BJ (cell line): ENCODE measurements at regions not wholly inside any gene's neighbourhood (a gene's known extent, or its start where the extent isn't known, plus 50 kb on each side); places are given as distances from the start of the nearest gene placed in this dataset.

Source experiments
- CTCF ChIA-PET: fragments of 350-600 bp; formaldehyde crosslinking; extraction: SDS; loops from one replicate; lab custom pipeline; 2021; ENCODE audit warnings: antibody characterized with exemption, inconsistent platforms; lab: Yijun Ruan, JAX
- POLR2A ChIA-PET: fragments of 300-600 bp; sonication (Branson Sonifier 250); formaldehyde crosslinking; extraction: SDS; loops from one replicate; lab custom pipeline; 2021; ENCODE audit warnings: antibody characterized with exemption; lab: Charles Lee
- DNase-seq: peaks from one replicate; pipeline ENCODE4 v3.0.0-alpha.2; 2011; ENCODE audit warnings: low read depth
- H3K27me3 ChIP-seq: 2 replicates; pipeline ENCODE4 v1.6.0; 2011; ENCODE audit warnings: low read length; ENCODE audit not compliant: control insufficient read depth, insufficient read depth
- H3K36me3 ChIP-seq: 2 replicates; pipeline ENCODE4 v1.5.1; 2011; ENCODE audit warnings: low read length; ENCODE audit not compliant: control insufficient read depth, insufficient read depth
- H3K4me3 ChIP-seq: 2 replicates; pipeline ENCODE4 v1.5.1; 2011; ENCODE audit warnings: low read depth, mild to moderate bottlenecking, control low read depth, low read length
- TF ChIP-seq, protein P1 (sequence below): IDR thresholded peaks from 2 replicates; pipeline ENCODE4 v1.5.1; 2011; ENCODE audit warnings: low read depth, mild to moderate bottlenecking, control low read depth, inconsistent platforms, low read length, moderate library complexity; ENCODE audit not compliant: insufficient read depth

- POLR2A ChIA-PET, result interaction anchor here (0.6 kb wide), 1 partner anchor 86 kb away, joined by 7 read pairs; no protein-coding TSS in a partner anchor
- CTCF ChIA-PET, result interaction anchor here (0.5 to 2.1 kb wide), 12 partner anchors 10 to 767 kb away, joined by 3 to 8 read pairs (median 4); partner anchors contain the start of gene BDH2
- TF ChIP-seq, protein P1, sequence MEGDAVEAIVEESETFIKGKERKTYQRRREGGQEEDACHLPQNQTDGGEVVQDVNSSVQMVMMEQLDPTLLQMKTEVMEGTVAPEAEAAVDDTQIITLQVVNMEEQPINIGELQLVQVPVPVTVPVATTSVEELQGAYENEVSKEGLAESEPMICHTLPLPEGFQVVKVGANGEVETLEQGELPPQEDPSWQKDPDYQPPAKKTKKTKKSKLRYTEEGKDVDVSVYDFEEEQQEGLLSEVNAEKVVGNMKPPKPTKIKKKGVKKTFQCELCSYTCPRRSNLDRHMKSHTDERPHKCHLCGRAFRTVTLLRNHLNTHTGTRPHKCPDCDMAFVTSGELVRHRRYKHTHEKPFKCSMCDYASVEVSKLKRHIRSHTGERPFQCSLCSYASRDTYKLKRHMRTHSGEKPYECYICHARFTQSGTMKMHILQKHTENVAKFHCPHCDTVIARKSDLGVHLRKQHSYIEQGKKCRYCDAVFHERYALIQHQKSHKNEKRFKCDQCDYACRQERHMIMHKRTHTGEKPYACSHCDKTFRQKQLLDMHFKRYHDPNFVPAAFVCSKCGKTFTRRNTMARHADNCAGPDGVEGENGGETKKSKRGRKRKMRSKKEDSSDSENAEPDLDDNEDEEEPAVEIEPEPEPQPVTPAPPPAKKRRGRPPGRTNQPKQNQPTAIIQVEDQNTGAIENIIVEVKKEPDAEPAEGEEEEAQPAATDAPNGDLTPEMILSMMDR, result no peak
- H3K27me3 ChIP-seq, result no peaks in the 10 kb centered on the region
- DNase-seq, result no peak
- peak overlapping the region; percentile 51 for H3K4me3 ChIP-seq
- no peaks in the 10 kb centered on the region for H3K36me3 ChIP-seq
These were observed 70.7 kb upstream of the NFKB1 start for GRCh38 chr4:102430461-102430910.

DNA sequence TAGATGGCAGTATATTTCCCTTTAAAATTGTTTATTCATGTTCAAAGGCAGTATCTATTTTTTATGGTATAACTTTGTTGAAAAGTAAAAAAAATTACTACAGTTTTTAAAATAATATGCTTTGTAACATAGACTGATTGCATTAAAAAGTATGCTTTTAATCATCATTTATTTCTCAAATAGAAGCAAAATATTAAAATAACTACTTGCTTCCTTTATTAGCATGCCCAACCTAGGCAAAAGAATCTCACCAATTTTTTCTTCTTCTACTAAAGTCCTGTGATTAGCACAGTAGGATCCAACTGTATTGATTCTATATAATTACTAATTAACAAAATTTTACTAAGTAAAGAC lies 69.6 kb upstream of the NFKB1 start:
- no peak overlapping the region; the same call in 1 of the 2 replicates for H3K4me3 ChIP-seq
- CTCF ChIA-PET, result interaction anchor here (0.7 to 2.1 kb wide), 6 partner anchors 11 to 1249 kb away, joined by 3 to 8 read pairs (median 4); no protein-coding TSS in a partner anchor
- POLR2A ChIA-PET, result no interaction called here

GRCh38 chr4:102437111-102437510 lies 64.0 kb upstream of the NFKB1 start:
- POLR2A ChIA-PET, result no interaction called here
- no peak overlapping the region for H3K4me3 ChIP-seq
- H3K36me3 ChIP-seq, result no peaks in the 10 kb centered on the region
- TF ChIP-seq, protein P1, result no peak
- no peak for DNase-seq
- CTCF ChIA-PET, result interaction anchor here (0.7 to 1.5 kb wide), 3 partner anchors 11 to 17 kb away, joined by 3 to 5 read pairs (median 3); no protein-coding TSS in a partner anchor
- no peaks in the 10 kb centered on the region for H3K27me3 ChIP-seq

More for the DNA sequence above, 69.6 kb upstream of the NFKB1 start:
- no peak for DNase-seq
- TF ChIP-seq, protein P1, result no peak
- Histone ChIP-seq H3K36me3 (no peaks in the 10 kb centered on the region), H3K27me3 (no peaks in the 10 kb centered on the region)

GRCh38 chr4:102438396-102439235 lies 62.5 kb upstream of the NFKB1 start:
- no peak for DNase-seq
- Histone ChIP-seq H3K4me3 (no peak overlapping the region), H3K36me3 (no peaks in the 10 kb centered on the region), H3K27me3 (no peaks in the 10 kb centered on the region)
- POLR2A ChIA-PET, result no interaction called here
- CTCF ChIA-PET, result interaction anchor here (1.5 kb wide), 1 partner anchor 18 kb away, joined by 5 read pairs; no protein-coding TSS in a partner anchor
- TF ChIP-seq, protein P1, result no peak

DNA sequence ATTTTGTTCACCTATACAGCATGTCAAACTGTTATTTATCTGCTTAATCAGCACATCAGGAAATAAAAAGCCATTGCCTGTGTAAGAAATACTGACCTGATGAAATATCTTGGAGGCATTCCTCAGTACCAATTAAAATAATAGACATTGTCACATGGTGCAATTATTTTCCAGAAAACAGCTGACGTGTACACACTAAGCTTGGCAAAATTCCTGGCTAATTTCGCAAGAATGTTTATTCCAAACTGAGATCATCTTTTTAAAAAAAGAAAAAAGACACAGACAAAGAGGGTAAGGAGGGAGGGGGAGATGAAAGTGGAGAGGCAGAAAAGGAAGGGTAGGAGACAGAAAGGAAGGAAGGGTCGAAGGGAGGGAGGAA lies 61.9 kb upstream of the NFKB1 start:
- Histone ChIP-seq H3K4me3 (0 out of 2 replicates have a peak overlapping the region, but pooled peaks have one; percentile 5), H3K27me3 (no peaks in the 10 kb centered on the region), H3K36me3 (no peaks in the 10 kb centered on the region)
- ChIA-PET CTCF (no interaction called here), POLR2A (no interaction called here)
- peak; percentile 89 for DNase-seq
- TF ChIP-seq, protein P1, result no peak
